GM21576 (cell line): ENCODE measurements at regions not wholly inside any gene's neighbourhood (a gene's known extent, or its start where the extent isn't known, plus 50 kb on each side); places are given as distances from the start of the nearest gene placed in this dataset.

Experiments used
- ATAC-seq: cut with Tn5 transposase; IDR thresholded peaks from one replicate; pipeline ENCODE4 v1.9.1; 2021; ENCODE audit warnings: mild to moderate bottlenecking, moderate library complexity; ENCODE audit not compliant: unreplicated experiment

- no peak for ATAC-seq
These were observed 107.3 kb downstream of the OGFRL1 start for GRCh38 chr6:71395731-71396409.

DNA sequence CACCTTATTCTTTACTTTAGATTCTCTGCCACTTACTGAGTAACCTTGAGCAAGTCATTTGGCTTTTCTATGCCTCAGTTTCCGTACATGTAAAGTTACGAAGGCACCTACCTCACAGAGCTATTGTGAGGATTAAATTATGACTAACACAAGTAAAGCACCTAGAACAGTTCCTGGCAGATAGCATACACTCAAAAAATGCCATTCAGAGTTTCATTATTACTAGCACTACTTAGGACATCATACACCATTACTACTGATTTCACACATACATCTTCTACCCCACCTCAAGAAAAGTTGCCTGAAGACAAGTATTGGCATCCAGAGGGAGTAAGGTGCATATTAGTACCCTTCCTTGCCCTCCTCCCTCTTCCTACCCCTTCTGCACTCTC lies 107.8 kb downstream of the OGFRL1 start:
- ATAC-seq: peak; percentile 93

DNA sequence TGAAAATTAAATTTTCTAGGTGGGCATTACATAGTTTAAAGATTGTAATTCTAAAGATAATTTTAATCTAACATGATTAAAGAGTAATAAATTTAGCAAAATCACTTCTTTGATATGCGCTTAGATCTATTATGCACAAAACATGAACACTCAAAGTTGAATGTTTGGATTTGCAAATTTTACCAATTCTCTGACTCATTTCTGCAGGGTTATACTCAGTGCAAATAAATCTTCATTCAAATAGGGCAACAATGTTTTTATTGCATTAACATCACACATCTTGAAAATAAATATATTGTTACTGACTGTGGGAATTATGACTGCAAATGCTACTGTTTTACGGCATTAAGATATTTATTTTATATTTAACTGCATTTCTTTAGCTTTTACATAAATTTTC lies 110.7 kb downstream of the OGFRL1 start:
- no peak for ATAC-seq

DNA sequence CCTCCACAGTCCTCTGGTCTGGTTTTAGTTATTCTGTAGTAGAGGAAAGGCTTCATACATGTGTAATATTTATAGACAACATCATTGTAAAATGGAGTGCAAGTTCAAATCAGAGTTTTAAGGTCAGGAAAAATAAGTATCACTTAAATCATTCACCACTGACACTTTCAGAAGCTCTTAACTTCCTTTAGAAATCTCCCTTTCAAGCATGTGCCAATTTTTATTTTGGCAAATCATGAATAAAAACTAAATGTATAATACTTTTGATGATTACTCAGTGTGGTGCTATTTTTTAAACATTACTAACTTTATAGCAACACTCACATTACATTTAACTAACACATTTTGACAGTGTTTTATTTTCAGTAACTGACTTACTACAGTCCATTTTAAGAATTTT lies 112.2 kb downstream of the OGFRL1 start:
- ATAC-seq: no peak

GRCh38 chr6:71402096-71402495 lies 113.5 kb downstream of the OGFRL1 start:
- no peak for ATAC-seq

GRCh38 chr6:71403422-71404134 lies 115.0 kb downstream of the OGFRL1 start:
- ATAC-seq: no peak

- ATAC-seq: no peak
These were observed 115.7 kb downstream of the OGFRL1 start for GRCh38 chr6:71404145-71404966.

GRCh38 chr6:71404967-71405278 lies 116.3 kb downstream of the OGFRL1 start:
- ATAC-seq: no peak

DNA sequence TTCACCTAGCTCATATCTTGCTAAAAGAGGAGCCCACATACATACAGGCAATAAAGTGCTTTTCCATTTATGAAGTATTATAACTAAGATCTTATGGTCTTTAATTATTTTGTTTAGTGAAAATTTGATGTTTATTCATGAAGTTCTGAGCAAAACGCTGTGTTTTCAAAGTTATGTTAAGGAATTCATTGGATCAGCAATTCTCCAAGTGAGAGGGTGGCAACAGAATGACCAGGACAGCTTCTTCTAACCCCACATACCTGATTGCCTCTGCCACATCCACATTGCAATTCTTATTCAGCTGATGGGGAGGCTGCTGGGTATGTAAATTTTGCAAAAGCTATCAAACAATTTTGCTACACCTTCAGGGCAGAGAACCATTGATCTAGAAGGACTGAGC lies 116.8 kb downstream of the OGFRL1 start:
- ATAC-seq: no peak

GRCh38 chr6:71406865-71407860 lies 118.6 kb downstream of the OGFRL1 start:
- ATAC-seq: no peak

GRCh38 chr6:71408787-71409723 lies 120.4 kb downstream of the OGFRL1 start:
- ATAC-seq: no peak

- ATAC-seq: no peak
These were observed 121.6 kb downstream of the OGFRL1 start for GRCh38 chr6:71410164-71410566.

GRCh38 chr6:71410681-71411080 lies 122.1 kb downstream of the OGFRL1 start:
- ATAC-seq: no peak

- ATAC-seq: no peak
These were observed 123.3 kb downstream of the OGFRL1 start for GRCh38 chr6:71411882-71412281.

- no peak for ATAC-seq
These were observed 124.0 kb downstream of the OGFRL1 start for GRCh38 chr6:71412559-71413140.

DNA sequence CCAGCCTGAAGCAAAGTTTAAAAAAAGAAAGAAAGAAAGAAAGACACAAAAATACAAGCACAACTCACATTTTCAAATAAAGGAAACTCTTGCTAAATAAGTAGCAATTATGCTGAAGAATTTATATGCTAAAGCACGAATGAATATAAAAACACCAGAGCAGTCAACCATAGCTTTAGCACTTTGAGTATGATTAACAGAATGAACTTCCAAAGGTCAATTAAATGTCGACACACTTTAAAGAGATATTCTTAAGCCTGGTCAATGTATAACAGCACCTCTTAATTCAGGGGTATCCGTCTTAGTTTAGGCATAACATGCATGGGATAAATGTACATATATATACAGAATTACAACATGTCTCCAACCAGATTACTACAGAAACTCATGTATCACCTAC lies 125.9 kb downstream of the OGFRL1 start:
- no peak for ATAC-seq

- no peak for ATAC-seq
These were observed 130.8 kb downstream of the OGFRL1 start for GRCh38 chr6:71419217-71420094.

DNA sequence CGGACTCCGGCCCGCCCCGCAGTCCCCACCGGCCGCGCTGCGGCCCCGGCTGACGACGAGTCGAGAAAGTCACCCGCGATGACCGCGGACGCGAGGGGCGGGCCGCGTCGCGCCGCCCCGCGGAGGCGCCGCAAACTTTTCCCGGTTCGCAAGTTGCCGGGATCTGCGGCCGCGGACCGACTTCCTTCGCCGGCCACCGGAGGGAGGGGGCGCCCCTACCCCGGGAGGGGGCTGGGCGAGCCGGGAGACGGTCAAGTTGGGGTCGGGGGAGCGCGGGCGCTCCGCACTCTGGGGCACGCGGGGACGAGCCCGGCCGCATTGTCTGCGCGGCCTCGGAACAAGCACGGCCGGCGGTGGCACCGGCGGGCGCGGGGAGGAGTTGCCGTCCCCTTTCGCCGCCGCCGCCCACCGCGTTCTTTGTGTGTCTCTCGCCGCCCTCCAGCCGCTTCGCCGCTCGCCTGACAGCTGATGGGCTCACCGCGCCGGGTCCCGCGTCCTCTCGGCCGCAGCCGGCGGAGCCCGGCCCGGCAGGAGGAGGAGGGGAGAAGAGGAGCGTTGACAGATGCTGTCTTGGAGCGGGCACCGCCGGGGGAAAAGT lies 131.6 kb downstream of the OGFRL1 start:
- peak; percentile 35 for ATAC-seq
